ENCODE measurements at regions not wholly inside any gene's neighbourhood (a gene's known extent, or its start where the extent isn't known, plus 50 kb on each side); places are given as distances from the start of the nearest gene placed in this dataset.

GRCh38 chr6:165823609-165824326 is 160.7 kb upstream of the PDE10A start:
- Histone ChIP-seq H3K9me3 (no peaks in the 10 kb centered on the region), H3K4me1 (peaks cover 0 to 5% (median 0%) of the 10 kb centered on the region in 4 donors), H3K36me3 (no peaks in the 10 kb centered on the region), H3K27me3 (peaks cover 0 to 29% (median 0%) of the 10 kb centered on the region in 4 donors), H3K27ac (replicated peaks in 1 of 4) (no peak overlapping the region), H3K4me3 (no peak overlapping the region)
- intact Hi-C loops (cut with DNase I), result no loop called here
- 93% methylated on average over 10 of the region's 10 CpGs for WGBS
- TF ChIP-seq POLR2A (IDR thresholded peaks at IDR 0.05; ENCODE audit: low read depth) (no peak), POLR2AphosphoS5 (IDR thresholded peaks at IDR 0.05) (no peak), CTCF (IDR thresholded peaks at IDR 0.05) (no peak), EP300 (IDR thresholded peaks at IDR 0.05) (no peak)
- DNase-seq (ENCODE audit: extremely low spot score), result no peak

GRCh38 chr6:165822501-165822900 is 159.5 kb upstream of the PDE10A start:
- H3K36me3 ChIP-seq, result no peaks in the 10 kb centered on the region
- H3K9me3 ChIP-seq, result no peaks in the 10 kb centered on the region
- TF ChIP-seq EP300 (IDR thresholded peaks at IDR 0.05) (no peak), POLR2A (IDR thresholded peaks at IDR 0.05; ENCODE audit: low read depth) (no peak), POLR2AphosphoS5 (IDR thresholded peaks at IDR 0.05) (no peak), CTCF (IDR thresholded peaks at IDR 0.05) (no peak)
- intact Hi-C loops (cut with DNase I), result no loop called here
- DNase-seq (ENCODE audit: extremely low spot score), result no peak
- peaks cover 0 to 5% (median 0%) of the 10 kb centered on the region in 4 donors for H3K4me1 ChIP-seq
- H3K27ac ChIP-seq (replicated peaks in 1 of 4), result no peak overlapping the region
- H3K27me3 ChIP-seq, result peaks cover 0 to 33% (median 0%) of the 10 kb centered on the region in 4 donors
- H3K4me3 ChIP-seq, result no peak overlapping the region
- WGBS, result 96% methylated on average over 7 of the region's 7 CpGs

- 90% methylated on average over 9 of the region's 9 CpGs for WGBS
- intact Hi-C loops (cut with DNase I), result no loop called here
- TF ChIP-seq CTCF (IDR thresholded peaks at IDR 0.05), result no peak
- TF ChIP-seq EP300 (IDR thresholded peaks at IDR 0.05), result no peak
- TF ChIP-seq POLR2A (IDR thresholded peaks at IDR 0.05; ENCODE audit: low read depth), result no peak
These were observed 158.7 kb upstream of the PDE10A start for GRCh38 chr6:165821754-165822153.

GRCh38 chr6:165820934-165821333 is 157.9 kb upstream of the PDE10A start:
- DNase-seq (ENCODE audit: extremely low spot score), result no peak
- H3K36me3 ChIP-seq, result no peaks in the 10 kb centered on the region
- H3K27ac ChIP-seq (replicated peaks in 1 of 4), result no peak overlapping the region
- 85% methylated on average over 6 of the region's 6 CpGs for WGBS
- intact Hi-C loops (cut with DNase I), result no loop called here
- no peak overlapping the region for H3K4me3 ChIP-seq
- no peaks in the 10 kb centered on the region for H3K9me3 ChIP-seq
- peaks cover 0 to 5% (median 0%) of the 10 kb centered on the region in 4 donors for H3K4me1 ChIP-seq
- peaks cover 0 to 46% (median 0%) of the 10 kb centered on the region in 4 donors for H3K27me3 ChIP-seq
- no peak for TF ChIP-seq EP300 (IDR thresholded peaks at IDR 0.05)
- TF ChIP-seq POLR2A (IDR thresholded peaks at IDR 0.05; ENCODE audit: low read depth), result no peak
- TF ChIP-seq CTCF (IDR thresholded peaks at IDR 0.05), result no peak
- no peak for TF ChIP-seq POLR2AphosphoS5 (IDR thresholded peaks at IDR 0.05)

More at GRCh38 chr6:165821754-165822153, 158.7 kb upstream of the PDE10A start:
- Histone ChIP-seq H3K9me3 (no peaks in the 10 kb centered on the region), H3K36me3 (no peaks in the 10 kb centered on the region), H3K27ac (replicated peaks in 1 of 4) (no peak overlapping the region), H3K27me3 (peaks cover 0 to 41% (median 0%) of the 10 kb centered on the region in 4 donors), H3K4me3 (no peak overlapping the region), H3K4me1 (peaks cover 0 to 5% (median 0%) of the 10 kb centered on the region in 4 donors)
- no peak for DNase-seq (ENCODE audit: extremely low spot score)

Data from esophagus muscularis mucosa (tissue), 4 donors.